Peyer's patch (tissue), 4 donors: ENCODE measurements at regions not wholly inside any gene's neighbourhood (a gene's known extent, or its start where the extent isn't known, plus 50 kb on each side); places are given as distances from the start of the nearest gene placed in this dataset.

ENCODE experiments used
- DNase-seq, 3 donors: peaks; one replicate each; pipeline ENCODE4 v3.0.0-alpha.2; 2017 to 2019
- H3K27ac ChIP-seq, 4 donors: fragments of 200-600 bp; sonication (generic); one replicate each; pipeline ENCODE4 v1.5.1; 2016 to 2019
- H3K27me3 ChIP-seq, 2 donors: fragments of 200-600 bp; sonication (generic); one replicate each; pipeline ENCODE4 v1.5.1; 2019
- H3K36me3 ChIP-seq, 3 donors: fragments of 200-600 bp; sonication (generic); one replicate each; pipeline ENCODE4 v1.5.1; 2016 to 2019
- H3K4me1 ChIP-seq, 4 donors: fragments of 200-600 bp; sonication (generic); one replicate each; pipeline ENCODE4 v1.5.1; 2016 to 2019
- H3K4me3 ChIP-seq, 4 donors: fragments of 200-600 bp; sonication (generic); 1 replicate in 3 of 4; 2 replicates in 1 of 4; pipeline ENCODE4 v1.5.1; 2016 to 2019; ENCODE audit warnings: mild to moderate bottlenecking in 1 of 4
- H3K9me3 ChIP-seq, 4 donors: fragments of 200-600 bp; sonication (generic); one replicate each; pipeline ENCODE4 v1.5.1; 2016 to 2019; ENCODE audit warnings: mild to moderate bottlenecking in 1 of 4
- CTCF ChIP-seq, 6 experiments: fragments of 450-650 bp in 4 of 6; fragments of 200-600 bp in 2 of 6; sonication (generic) in 1 of 6; IDR thresholded peaks; one replicate each; pipeline ENCODE4 v1.5.1; 2017 to 2019; ENCODE audit warnings: antibody characterized with exemption in 6 of 6, mild to moderate bottlenecking in 3 of 6, moderate library complexity in 1 of 6
- POLR2A ChIP-seq, 2 donors: fragments of 450-650 bp; IDR thresholded peaks; one replicate each; pipeline ENCODE4 v1.5.1; 2017; ENCODE audit warnings: antibody characterized with exemption in 2 of 2, mild to moderate bottlenecking in 2 of 2, moderate library complexity in 2 of 2

DNA sequence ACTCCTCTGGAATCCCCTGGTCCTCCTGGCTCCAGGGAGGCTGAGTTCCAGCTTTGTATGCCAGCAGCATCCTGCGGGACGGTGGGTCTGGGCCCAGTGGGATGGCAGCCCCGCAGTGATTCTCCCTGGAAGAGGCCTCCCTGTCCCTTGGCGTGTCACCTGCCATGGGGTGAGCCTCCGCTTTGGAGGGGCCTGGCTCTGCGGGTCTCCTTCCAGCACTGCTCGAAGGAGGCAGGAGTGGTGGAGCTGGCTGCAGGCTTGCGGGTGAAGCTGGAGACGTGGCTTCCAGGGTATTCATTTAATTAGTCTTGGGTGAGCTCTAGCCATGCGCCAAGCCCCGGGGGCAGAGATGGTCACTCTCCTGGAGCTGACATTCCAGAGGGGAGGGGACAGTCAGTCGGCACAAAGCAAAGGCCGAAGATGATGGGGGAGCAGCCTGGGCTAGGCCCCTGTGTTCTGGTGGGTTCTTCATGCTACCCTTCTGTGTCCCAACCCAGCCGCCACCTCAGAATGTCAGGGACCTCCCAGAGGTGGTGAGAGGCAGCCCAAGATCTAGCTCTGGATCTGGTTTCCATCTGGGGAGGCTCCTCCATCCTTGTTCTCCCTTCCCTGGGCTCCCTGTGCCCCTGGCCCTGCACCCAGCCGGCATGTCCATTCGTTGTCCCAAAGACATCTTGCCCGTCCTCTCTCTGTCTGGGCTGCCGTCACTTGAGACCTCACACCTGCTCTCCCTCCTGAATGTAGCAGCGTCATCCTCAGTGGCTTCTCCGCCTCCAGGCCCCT is 1332.5 kb downstream of the BRD1 start:
- Histone ChIP-seq H3K36me3 (no peaks in the 10 kb centered on the region), H3K4me3 (no peak overlapping the region), H3K27ac (no peak overlapping the region), H3K9me3 (no peaks in the 10 kb centered on the region), H3K4me1 (no peaks in the 10 kb centered on the region), H3K27me3 (no peaks in the 10 kb centered on the region)
- TF ChIP-seq CTCF (IDR thresholded peaks at IDR 0.05) (no peak), POLR2A (IDR thresholded peaks at IDR 0.05) (no peak)
- peak in 1 of 3 donors; percentile 35 for DNase-seq

GRCh38 chr22:48494256-48494967 is 1333.3 kb downstream of the BRD1 start:
- DNase-seq = peak in 1 of 3 donors; percentile 36
- no peak for TF ChIP-seq POLR2A (IDR thresholded peaks at IDR 0.05)
- no peak for TF ChIP-seq CTCF (IDR thresholded peaks at IDR 0.05)
- Histone ChIP-seq H3K4me1 (no peaks in the 10 kb centered on the region), H3K36me3 (no peaks in the 10 kb centered on the region), H3K4me3 (no peak overlapping the region), H3K9me3 (no peaks in the 10 kb centered on the region), H3K27me3 (no peaks in the 10 kb centered on the region), H3K27ac (no peak overlapping the region)

- no peaks in the 10 kb centered on the region for H3K4me1 ChIP-seq
- H3K27me3 ChIP-seq = no peaks in the 10 kb centered on the region
- no peaks in the 10 kb centered on the region for H3K36me3 ChIP-seq
- TF ChIP-seq POLR2A (IDR thresholded peaks at IDR 0.05) (no peak), CTCF (IDR thresholded peaks at IDR 0.05) (no peak)
- H3K27ac ChIP-seq = no peak overlapping the region
- H3K9me3 ChIP-seq = no peaks in the 10 kb centered on the region
- no peak overlapping the region for H3K4me3 ChIP-seq
- DNase-seq = peak in 1 of 3 donors; percentile 22
Observed at GRCh38 chr22:48493733-48494132, 1333.9 kb downstream of the BRD1 start.

- peak; percentile 36 to 77 (median 60) for DNase-seq
- Histone ChIP-seq H3K4me3 (no peak overlapping the region), H3K4me1 (no peaks in the 10 kb centered on the region), H3K9me3 (no peaks in the 10 kb centered on the region), H3K27me3 (no peaks in the 10 kb centered on the region), H3K36me3 (no peaks in the 10 kb centered on the region), H3K27ac (no peak overlapping the region)
- TF ChIP-seq POLR2A (IDR thresholded peaks at IDR 0.05) = no peak
- TF ChIP-seq CTCF (IDR thresholded peaks at IDR 0.05) = peak in 5 of 6 experiments; percentile 14 to 75 (median 69)
Observed at GRCh38 chr22:48492366-48493320, 1335.0 kb downstream of the BRD1 start.

GRCh38 chr22:48491451-48491941 is 1336.2 kb downstream of the BRD1 start:
- Histone ChIP-seq H3K4me3 (no peak overlapping the region), H3K36me3 (no peaks in the 10 kb centered on the region), H3K9me3 (no peaks in the 10 kb centered on the region), H3K27me3 (no peaks in the 10 kb centered on the region), H3K4me1 (no peaks in the 10 kb centered on the region), H3K27ac (no peak overlapping the region)
- no peak for TF ChIP-seq POLR2A (IDR thresholded peaks at IDR 0.05)
- DNase-seq = peak in 2 of 3 donors; percentile 40 to 43
